H1 (cell line): ENCODE measurements at regions not wholly inside any gene's neighbourhood (a gene's known extent, or its start where the extent isn't known, plus 50 kb on each side); places are given as distances from the start of the nearest gene placed in this dataset.

Experiments
- BRCA1 ChIP-seq: IDR thresholded peaks from 2 replicates; pipeline ENCODE4 v1.6.1; 2012; ENCODE audit warnings: low read depth, low read length, improper control_type of control experiment
- CTBP2 ChIP-seq: IDR thresholded peaks from 2 replicates; pipeline ENCODE4 v1.7.0; 2011; ENCODE audit warnings: borderline replicate concordance, mild to moderate bottlenecking, moderate library complexity, mixed read lengths, low read length; ENCODE audit not compliant: insufficient read depth, insufficient read length
- RNF2 ChIP-seq: fragments of 200-900, 300-1000 bp; sonication (generic); IDR thresholded peaks from 2 replicates; pipeline ENCODE4 v1.7.1; 2016; ENCODE audit warnings: borderline replicate concordance, low read depth, mild to moderate bottlenecking, antibody characterized with exemption, low read length; ENCODE audit not compliant: poor library complexity, severe bottlenecking; ENCODE audit errors: missing control alignments
- SP4 ChIP-seq: IDR thresholded peaks from 2 replicates; pipeline ENCODE4 v1.6.1; 2012; ENCODE audit warnings: low read length, inconsistent platforms
- TF ChIP-seq, protein P1 (sequence below): fragments of 300-600 bp; sonication (generic); IDR thresholded peaks from 2 replicates; pipeline ENCODE4 v1.7.1; 2012; ENCODE audit warnings: low read length, moderate library complexity, mild to moderate bottlenecking, inconsistent platforms; ENCODE audit not compliant: insufficient replicate concordance

DNA sequence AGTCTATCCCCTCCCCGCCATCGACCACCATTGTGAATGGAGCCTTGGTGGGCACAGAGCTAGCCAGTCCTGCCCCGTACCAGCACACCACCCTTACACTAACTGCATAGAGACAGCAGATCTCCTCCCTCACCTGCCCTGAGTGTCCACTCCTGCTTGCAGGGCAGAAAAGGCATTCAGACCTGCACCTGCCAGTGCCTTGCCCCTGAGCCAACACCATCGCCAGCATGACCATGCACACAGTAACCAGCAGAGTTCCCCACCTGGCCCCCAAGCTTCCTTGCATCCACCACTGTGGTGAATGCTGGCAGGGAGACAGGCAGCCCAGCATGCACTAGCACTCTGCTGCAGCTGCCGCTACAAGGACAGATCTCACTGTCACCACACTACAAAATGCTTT, 397.1 kb downstream of the KLHL4 start (continued):
- TF ChIP-seq, protein P1, sequence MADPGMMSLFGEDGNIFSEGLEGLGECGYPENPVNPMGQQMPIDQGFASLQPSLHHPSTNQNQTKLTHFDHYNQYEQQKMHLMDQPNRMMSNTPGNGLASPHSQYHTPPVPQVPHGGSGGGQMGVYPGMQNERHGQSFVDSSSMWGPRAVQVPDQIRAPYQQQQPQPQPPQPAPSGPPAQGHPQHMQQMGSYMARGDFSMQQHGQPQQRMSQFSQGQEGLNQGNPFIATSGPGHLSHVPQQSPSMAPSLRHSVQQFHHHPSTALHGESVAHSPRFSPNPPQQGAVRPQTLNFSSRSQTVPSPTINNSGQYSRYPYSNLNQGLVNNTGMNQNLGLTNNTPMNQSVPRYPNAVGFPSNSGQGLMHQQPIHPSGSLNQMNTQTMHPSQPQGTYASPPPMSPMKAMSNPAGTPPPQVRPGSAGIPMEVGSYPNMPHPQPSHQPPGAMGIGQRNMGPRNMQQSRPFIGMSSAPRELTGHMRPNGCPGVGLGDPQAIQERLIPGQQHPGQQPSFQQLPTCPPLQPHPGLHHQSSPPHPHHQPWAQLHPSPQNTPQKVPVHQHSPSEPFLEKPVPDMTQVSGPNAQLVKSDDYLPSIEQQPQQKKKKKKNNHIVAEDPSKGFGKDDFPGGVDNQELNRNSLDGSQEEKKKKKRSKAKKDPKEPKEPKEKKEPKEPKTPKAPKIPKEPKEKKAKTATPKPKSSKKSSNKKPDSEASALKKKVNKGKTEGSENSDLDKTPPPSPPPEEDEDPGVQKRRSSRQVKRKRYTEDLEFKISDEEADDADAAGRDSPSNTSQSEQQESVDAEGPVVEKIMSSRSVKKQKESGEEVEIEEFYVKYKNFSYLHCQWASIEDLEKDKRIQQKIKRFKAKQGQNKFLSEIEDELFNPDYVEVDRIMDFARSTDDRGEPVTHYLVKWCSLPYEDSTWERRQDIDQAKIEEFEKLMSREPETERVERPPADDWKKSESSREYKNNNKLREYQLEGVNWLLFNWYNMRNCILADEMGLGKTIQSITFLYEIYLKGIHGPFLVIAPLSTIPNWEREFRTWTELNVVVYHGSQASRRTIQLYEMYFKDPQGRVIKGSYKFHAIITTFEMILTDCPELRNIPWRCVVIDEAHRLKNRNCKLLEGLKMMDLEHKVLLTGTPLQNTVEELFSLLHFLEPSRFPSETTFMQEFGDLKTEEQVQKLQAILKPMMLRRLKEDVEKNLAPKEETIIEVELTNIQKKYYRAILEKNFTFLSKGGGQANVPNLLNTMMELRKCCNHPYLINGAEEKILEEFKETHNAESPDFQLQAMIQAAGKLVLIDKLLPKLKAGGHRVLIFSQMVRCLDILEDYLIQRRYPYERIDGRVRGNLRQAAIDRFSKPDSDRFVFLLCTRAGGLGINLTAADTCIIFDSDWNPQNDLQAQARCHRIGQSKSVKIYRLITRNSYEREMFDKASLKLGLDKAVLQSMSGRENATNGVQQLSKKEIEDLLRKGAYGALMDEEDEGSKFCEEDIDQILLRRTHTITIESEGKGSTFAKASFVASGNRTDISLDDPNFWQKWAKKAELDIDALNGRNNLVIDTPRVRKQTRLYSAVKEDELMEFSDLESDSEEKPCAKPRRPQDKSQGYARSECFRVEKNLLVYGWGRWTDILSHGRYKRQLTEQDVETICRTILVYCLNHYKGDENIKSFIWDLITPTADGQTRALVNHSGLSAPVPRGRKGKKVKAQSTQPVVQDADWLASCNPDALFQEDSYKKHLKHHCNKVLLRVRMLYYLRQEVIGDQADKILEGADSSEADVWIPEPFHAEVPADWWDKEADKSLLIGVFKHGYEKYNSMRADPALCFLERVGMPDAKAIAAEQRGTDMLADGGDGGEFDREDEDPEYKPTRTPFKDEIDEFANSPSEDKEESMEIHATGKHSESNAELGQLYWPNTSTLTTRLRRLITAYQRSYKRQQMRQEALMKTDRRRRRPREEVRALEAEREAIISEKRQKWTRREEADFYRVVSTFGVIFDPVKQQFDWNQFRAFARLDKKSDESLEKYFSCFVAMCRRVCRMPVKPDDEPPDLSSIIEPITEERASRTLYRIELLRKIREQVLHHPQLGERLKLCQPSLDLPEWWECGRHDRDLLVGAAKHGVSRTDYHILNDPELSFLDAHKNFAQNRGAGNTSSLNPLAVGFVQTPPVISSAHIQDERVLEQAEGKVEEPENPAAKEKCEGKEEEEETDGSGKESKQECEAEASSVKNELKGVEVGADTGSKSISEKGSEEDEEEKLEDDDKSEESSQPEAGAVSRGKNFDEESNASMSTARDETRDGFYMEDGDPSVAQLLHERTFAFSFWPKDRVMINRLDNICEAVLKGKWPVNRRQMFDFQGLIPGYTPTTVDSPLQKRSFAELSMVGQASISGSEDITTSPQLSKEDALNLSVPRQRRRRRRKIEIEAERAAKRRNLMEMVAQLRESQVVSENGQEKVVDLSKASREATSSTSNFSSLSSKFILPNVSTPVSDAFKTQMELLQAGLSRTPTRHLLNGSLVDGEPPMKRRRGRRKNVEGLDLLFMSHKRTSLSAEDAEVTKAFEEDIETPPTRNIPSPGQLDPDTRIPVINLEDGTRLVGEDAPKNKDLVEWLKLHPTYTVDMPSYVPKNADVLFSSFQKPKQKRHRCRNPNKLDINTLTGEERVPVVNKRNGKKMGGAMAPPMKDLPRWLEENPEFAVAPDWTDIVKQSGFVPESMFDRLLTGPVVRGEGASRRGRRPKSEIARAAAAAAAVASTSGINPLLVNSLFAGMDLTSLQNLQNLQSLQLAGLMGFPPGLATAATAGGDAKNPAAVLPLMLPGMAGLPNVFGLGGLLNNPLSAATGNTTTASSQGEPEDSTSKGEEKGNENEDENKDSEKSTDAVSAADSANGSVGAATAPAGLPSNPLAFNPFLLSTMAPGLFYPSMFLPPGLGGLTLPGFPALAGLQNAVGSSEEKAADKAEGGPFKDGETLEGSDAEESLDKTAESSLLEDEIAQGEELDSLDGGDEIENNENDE, result no peak
- no peak for TF ChIP-seq SP4
- no peak for TF ChIP-seq CTBP2
- no peak for TF ChIP-seq RNF2
- TF ChIP-seq BRCA1, result no peak
